Memory B cell (primary cell): ENCODE measurements at regions not wholly inside any gene's neighbourhood (a gene's known extent, or its start where the extent isn't known, plus 50 kb on each side); places are given as distances from the start of the nearest gene placed in this dataset.
"Not testable (repeated sequence)": the region's sequence is repeated elsewhere in the genome, so short reads cannot be mapped to it uniquely, and the experiment has no call there.

ENCODE experiments used
- ATAC-seq: fragments of 150-1000 bp; cut with Tn5 transposase; 2 replicates; pipeline ENCODE4 v1.10.0; 2021; ENCODE audit warnings: low read depth, mild to moderate bottlenecking, moderate library complexity
- DNase-seq, 2 donors: peaks; one replicate each; pipeline ENCODE4 v3.0.0; 2022; ENCODE audit warnings: low spot score in 2 of 2
- H3K27ac Mint-ChIP-seq: one replicate; pipeline ENCODE4 v1.8.0; 2022; ENCODE audit warnings: mild to moderate bottlenecking, moderate library complexity, mixed read lengths
- H3K27me3 Mint-ChIP-seq: one replicate; pipeline ENCODE4 v1.8.0; 2022; ENCODE audit warnings: mixed read lengths
- H3K36me3 Mint-ChIP-seq: one replicate; pipeline ENCODE4 v1.8.0; 2022; ENCODE audit warnings: mild to moderate bottlenecking, mixed read lengths
- H3K4me1 Mint-ChIP-seq: one replicate; pipeline ENCODE4 v1.8.0; 2022; ENCODE audit warnings: mixed read lengths
- H3K4me3 Mint-ChIP-seq: one replicate; pipeline ENCODE4 v1.8.0; 2022; ENCODE audit warnings: mild to moderate bottlenecking, moderate library complexity, mixed read lengths
- H3K9me3 Mint-ChIP-seq: one replicate; pipeline ENCODE4 v1.8.0; 2022; ENCODE audit warnings: mixed read lengths

DNA sequence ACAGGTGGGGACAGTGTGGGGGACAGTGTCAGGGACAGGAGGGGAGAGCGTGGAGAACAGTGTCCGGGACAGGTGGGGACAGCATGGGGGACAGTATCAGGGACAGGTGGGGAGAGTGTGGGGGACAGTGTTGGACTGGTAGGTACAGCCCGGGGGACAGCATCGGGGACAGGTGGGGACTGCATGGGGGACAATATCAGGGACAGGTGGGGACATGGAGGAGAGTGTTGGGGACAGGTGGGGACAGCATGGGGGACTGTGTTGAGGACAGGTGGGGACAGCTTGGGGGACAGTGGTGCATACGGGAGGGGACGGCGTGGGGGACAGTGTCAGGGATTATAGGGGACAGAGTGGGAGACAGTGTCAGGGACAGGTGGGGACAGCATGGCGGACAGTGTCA, 212.3 kb downstream of the TMEM121 start:
- Mint-ChIP-seq H3K9me3 (no peaks in the 10 kb centered on the region), H3K4me3 (no peak overlapping the region), H3K4me1 (peaks cover 20% of the 10 kb centered on the region), H3K27me3 (no peaks in the 10 kb centered on the region), H3K27ac (peak overlapping the region; percentile 84), H3K36me3 (peaks cover 21% of the 10 kb centered on the region)
- ATAC-seq: no peak
- DNase-seq: no peak

DNA sequence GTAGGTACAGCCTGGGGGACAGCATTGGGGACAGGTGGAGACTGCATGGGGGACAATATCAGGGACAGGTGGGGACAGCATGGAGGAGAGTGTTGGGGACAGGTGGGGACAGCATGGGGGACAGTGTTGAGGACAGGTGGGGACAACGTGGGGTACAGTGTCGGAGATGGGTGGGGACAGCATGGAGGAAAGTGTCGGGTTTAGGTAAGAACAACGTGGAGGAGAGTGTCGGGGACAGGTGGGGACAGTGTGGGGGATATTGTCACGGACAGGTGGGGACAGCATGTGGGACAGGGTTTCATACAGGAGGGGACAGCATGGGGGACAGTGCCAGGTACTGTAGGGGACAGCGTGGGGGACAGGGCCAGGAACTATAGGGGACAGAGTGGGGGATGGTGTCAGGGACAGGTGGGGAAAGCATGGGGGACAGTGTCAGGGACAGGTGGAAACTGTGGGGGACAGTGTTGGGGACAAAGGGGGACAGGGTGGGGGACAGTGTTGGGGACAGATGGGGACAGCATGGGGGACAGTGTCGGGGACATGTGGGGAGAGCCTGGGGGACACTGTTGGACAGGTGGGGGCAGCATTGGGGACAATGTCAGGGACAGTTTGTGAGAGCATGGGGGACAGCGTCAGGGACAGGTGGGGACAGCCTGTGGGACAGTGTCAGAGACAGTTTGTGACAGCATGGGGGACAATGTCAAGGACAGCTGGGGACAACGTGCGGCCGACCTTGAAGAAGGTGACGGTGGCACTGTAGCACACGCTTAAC, 213.1 kb downstream of the TMEM121 start:
- H3K27me3 Mint-ChIP-seq: no peaks in the 10 kb centered on the region
- H3K4me3 Mint-ChIP-seq: peak overlapping the region; percentile 21
- peak overlapping the region; percentile 74 for H3K27ac Mint-ChIP-seq
- DNase-seq (no peak), ATAC-seq (no peak)
- H3K4me1 Mint-ChIP-seq: peaks cover 20% of the 10 kb centered on the region
- no peaks in the 10 kb centered on the region for H3K9me3 Mint-ChIP-seq
- peaks cover 23% of the 10 kb centered on the region for H3K36me3 Mint-ChIP-seq

DNA sequence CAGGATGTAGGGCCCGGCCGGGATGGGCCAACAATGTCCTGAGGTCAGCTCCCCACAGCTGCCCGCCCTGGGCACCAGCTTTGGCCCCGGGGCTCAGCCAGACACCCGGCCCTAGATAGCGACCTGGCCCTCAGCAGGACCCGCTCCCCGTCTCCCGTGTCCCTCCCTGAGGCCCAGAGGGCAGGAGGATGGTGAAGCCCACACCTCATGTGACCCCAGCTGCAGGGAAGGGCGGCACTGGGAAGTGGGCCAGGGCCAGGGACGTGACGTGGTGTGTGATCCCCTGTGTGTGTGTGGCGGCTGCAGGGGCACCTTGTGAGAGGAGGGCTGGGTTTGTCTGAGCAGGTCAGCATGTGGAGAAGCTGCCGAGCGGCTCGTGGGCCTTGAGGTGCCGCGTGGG, 213.9 kb downstream of the TMEM121 start:
- not testable (repeated sequence) for DNase-seq, H3K9me3 Mint-ChIP-seq, H3K4me3 Mint-ChIP-seq, H3K27me3 Mint-ChIP-seq, ATAC-seq
- Mint-ChIP-seq H3K27ac (peak overlapping the region; percentile 74), H3K4me1 (peaks cover 20% of the 10 kb centered on the region), H3K36me3 (peaks cover 23% of the 10 kb centered on the region)

DNA sequence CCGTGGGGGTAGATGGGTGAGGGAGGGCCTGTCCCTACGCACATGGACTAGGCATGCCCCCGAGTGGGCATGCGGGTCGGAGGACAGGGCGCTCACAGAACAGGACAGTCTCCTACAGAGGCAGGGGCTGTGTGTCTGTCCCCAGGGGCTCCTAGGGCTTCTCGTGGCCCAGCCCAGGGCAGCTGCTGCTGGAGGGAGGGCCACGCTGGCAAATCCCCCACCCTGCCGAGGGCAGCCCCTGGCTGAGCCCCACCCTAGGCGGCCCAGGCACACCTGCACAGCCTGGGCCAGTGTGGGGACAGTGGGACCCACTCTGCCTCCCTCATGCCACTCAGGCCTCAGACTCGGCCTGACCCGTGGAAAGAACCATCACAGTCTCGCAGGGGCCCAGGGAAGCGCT, 214.6 kb downstream of the TMEM121 start:
- peaks cover 25% of the 10 kb centered on the region for H3K4me1 Mint-ChIP-seq
- not testable (repeated sequence) for H3K9me3 Mint-ChIP-seq, H3K4me3 Mint-ChIP-seq, H3K27ac Mint-ChIP-seq, ATAC-seq, H3K27me3 Mint-ChIP-seq, DNase-seq
- peaks cover 29% of the 10 kb centered on the region for H3K36me3 Mint-ChIP-seq

DNA sequence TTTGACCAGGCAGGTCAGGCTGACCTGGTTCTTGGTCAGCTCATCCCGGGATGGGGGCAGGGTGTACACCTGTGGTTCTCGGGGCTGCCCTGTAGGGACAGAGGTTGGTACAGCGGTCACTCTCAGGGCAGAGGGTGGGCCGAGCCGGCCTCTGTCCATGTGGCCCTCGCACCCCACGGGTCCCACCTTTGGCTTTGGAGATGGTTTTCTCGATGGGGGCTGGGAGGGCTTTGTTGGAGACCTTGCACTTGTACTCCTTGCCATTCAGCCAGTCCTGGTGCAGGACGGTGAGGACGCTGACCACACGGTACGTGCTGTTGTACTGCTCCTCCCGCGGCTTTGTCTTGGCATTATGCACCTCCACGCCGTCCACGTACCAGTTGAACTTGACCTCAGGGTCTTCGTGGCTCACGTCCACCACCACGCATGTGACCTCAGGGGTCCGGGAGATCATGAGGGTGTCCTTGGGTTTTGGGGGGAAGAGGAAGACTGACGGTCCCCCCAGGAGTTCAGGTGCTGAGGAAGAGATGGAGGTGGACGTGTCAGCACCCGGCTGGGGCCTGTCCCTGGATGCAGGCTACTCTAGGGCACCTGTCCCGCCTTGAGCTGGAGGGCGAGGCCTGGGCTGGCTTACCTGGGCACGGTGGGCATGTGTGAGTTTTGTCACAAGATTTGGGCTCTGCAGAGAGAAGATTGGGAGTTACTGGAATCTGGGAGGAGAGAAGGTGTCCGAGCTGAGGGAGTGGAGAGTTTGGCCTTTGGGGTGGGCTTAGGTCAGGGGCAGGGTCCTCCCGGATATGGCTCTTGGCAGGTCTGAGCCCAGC, 215.5 kb downstream of the TMEM121 start:
- not testable (repeated sequence) for H3K27me3 Mint-ChIP-seq, H3K9me3 Mint-ChIP-seq, DNase-seq, H3K27ac Mint-ChIP-seq, ATAC-seq
- peaks cover 30% of the 10 kb centered on the region for H3K4me1 Mint-ChIP-seq
- H3K36me3 Mint-ChIP-seq: peaks cover 37% of the 10 kb centered on the region
- H3K4me3 Mint-ChIP-seq: peak overlapping the region; percentile 79

DNA sequence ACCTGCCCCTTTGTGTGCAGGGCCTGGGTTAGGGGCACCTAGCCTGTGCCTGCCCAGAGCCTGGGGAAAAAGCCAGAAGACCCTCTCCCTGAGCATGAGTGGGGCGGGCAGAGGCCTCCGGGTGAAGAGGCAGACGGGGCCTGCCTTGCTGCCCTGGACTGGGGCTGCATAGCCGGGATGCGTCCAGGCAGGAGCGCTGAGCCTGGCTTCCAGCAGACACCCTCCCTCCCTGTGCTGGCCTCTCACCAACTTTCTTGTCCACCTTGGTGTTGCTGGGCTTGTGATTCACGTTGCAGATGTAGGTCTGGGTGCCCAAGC, 216.1 kb downstream of the TMEM121 start:
- Mint-ChIP-seq H3K4me3 (peak overlapping the region; percentile 79), H3K9me3 (no peaks in the 10 kb centered on the region), H3K4me1 (peaks cover 30% of the 10 kb centered on the region), H3K36me3 (peaks cover 42% of the 10 kb centered on the region), H3K27ac (no peak overlapping the region), H3K27me3 (no peaks in the 10 kb centered on the region)
- ATAC-seq (no peak), DNase-seq (no peak)

DNA sequence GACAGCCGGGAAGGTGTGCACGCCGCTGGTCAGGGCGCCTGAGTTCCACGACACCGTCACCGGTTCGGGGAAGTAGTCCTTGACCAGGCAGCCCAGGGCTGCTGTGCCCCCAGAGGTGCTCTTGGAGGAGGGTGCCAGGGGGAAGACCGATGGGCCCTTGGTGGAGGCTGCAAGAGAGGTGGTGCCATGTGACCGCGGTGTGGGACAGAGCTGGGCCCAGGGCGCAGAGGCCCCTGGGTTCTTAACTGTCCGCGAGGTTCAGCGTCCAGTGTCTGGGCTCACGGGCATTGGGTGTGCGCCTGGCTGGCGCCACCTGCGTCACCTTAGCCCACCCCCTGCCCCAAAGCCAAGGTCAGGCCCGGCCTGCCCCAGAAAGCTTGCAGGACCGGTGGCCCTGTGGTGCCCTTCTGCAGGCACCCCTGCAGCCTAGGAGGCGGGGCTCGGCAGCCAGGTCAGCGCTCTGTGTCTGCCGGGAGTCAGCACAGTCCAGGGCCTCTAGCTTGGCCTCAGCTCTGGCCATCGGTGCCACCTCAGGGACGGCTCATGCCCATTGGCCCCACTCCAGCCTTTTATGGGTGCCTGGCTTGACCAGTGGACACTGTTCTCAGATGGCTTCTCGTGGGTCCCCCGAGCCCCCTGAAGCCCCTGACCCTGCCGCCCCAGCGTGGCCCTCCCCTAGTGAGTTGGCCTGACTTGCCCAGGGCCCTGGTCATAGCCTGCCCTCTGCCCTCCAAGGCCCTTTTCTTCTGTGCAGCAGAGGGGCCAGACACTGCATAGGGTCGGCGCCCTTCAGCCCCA, 216.7 kb downstream of the TMEM121 start:
- DNase-seq: not testable (repeated sequence)
- Mint-ChIP-seq H3K4me1 (peaks cover 28% of the 10 kb centered on the region), H3K4me3 (peak overlapping the region; percentile 79)

DNA sequence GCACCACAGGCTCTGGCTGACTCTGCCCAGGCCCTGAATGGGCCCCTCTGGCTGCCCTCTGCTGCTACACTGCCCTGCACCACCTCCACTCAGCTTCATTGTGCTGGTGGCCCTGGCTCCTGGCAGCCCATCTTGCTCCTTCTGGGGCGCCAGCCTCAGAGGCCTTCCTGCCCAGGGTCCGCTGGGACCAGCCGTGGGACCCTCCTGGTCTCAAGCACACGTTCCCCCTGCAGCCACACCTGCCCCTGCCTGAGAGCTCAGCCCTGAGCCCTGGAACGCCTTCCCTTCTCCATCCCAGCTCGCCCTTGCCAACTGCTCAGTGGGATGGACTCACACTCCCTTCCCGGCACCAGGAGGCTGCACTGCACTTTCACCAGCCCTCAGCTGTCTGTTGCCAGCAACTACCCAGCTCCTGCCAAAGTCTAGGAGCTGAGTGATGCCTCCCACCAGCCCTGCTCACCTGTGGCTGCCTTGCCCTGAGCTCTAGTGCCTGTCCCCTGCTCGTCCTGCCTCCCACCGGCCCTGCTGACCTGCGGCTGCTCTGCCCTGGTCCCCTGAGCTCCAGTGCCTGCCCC, 217.9 kb downstream of the TMEM121 start:
- peaks cover 34% of the 10 kb centered on the region for H3K36me3 Mint-ChIP-seq
- not testable (repeated sequence) for H3K9me3 Mint-ChIP-seq
- H3K27ac Mint-ChIP-seq: peak overlapping the region; percentile 47

More for the DNA sequence above, 216.7 kb downstream of the TMEM121 start:
- peaks cover 44% of the 10 kb centered on the region for H3K36me3 Mint-ChIP-seq
- H3K27me3 Mint-ChIP-seq, ATAC-seq, H3K9me3 Mint-ChIP-seq, H3K27ac Mint-ChIP-seq: not testable (repeated sequence)

DNA sequence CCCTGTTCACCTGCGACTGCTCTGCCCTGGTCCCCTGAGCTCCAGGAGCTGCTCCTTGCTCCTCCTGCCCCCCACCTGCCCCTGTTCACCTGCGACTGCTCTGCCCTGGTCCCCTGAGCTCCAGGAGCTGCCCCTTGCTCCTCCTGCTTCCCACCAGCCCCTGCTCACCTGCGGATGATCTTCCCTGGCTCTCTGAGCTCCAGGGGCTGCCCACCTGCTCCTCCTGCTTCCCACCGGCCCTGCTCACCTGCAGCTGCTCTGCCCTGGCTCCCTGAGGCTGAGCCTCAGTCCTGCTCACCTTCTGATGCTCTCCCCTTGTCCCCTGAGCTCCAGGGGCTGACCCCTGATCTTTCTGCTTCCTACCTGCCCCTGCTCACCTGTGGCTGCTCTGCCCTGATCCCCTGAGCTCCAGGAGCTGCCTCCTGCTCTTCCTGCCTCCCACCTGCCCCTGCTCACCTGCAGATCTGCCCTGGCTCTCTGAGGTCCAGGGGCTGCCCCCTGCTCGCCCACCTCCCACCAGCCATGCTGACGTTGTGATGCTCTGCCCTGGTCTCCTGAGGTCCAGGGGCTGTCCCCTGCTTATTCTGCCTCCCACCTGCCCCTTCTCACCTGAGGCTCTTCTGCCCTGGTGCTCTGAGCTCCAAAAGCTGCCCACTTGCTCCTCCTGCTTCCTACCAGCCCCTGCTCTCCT, 219.2 kb downstream of the TMEM121 start:
- peak overlapping the region; percentile 98 for H3K4me3 Mint-ChIP-seq
- no peak for DNase-seq

More for the DNA sequence above, 217.9 kb downstream of the TMEM121 start:
- H3K4me3 Mint-ChIP-seq: peak overlapping the region; percentile 87
- DNase-seq, ATAC-seq, H3K27me3 Mint-ChIP-seq: not testable (repeated sequence)
- H3K4me1 Mint-ChIP-seq: peaks cover 34% of the 10 kb centered on the region

DNA sequence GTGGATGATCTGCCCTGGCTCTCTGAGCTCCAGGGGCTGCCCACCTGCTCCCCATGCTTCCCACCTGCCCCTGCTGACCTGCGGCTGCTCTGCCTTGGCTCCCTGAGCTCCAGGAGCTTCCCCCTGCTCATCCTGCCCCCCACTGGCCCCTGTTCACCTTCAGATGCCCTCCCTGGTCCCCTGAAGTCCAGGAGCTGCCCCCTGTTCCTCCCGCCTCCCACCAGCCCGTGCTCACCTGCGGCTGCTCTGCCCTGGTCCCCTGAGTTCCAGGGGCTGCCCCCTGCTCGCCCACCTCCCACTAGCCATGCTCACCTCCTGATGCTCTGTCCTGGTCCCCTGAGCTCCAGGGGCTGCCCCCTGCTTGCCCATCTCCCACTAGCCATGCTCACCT, 219.7 kb downstream of the TMEM121 start:
- Mint-ChIP-seq H3K27ac (peak overlapping the region; percentile 96), H3K9me3 (no peaks in the 10 kb centered on the region), H3K4me1 (peaks cover 33% of the 10 kb centered on the region), H3K36me3 (peaks cover 29% of the 10 kb centered on the region), H3K4me3 (peak overlapping the region; percentile 98), H3K27me3 (no peaks in the 10 kb centered on the region)
- ATAC-seq: no peak
- no peak for DNase-seq

More for the DNA sequence above, 219.2 kb downstream of the TMEM121 start:
- Mint-ChIP-seq H3K27me3 (no peaks in the 10 kb centered on the region), H3K27ac (peak overlapping the region; percentile 86), H3K36me3 (peaks cover 29% of the 10 kb centered on the region), H3K9me3 (no peaks in the 10 kb centered on the region), H3K4me1 (peaks cover 33% of the 10 kb centered on the region)
- no peak for ATAC-seq

DNA sequence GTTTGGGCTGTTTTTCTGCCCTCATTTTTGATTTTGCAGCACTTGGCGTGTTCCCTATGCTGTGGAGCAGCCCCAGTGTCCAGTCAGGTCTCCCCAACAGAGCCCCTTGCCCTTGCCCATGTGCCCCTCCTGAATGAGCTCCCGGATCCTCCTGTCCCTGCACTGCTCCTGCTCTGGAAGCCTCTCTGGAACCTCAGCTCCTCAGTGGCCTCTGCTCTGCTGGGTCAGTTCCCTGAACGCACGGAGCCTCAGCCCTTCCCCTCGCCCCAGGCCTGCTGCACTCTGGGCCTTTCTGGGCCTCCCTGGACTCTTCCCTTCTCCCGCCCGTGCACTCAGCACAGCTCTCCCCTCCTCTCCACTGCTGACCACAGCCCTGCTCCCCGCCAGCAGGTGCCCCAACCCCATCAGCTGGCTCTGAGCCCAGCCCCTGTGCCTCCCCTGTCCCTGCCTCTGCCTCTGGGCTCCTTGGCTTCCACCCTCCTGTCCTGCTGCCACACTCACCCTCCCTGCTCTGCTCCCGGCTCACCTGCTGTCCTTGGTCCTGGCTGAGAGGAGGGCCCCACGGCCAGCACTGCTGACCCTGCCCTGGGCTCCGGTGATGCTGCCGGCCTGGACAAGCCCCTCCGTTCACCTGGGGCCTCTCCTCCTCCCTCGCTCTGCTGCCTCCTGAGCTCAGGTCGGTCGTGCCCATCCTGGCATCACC, 220.6 kb downstream of the TMEM121 start:
- peaks cover 29% of the 10 kb centered on the region for H3K36me3 Mint-ChIP-seq
- peak overlapping the region; percentile 98 for H3K4me3 Mint-ChIP-seq

DNA sequence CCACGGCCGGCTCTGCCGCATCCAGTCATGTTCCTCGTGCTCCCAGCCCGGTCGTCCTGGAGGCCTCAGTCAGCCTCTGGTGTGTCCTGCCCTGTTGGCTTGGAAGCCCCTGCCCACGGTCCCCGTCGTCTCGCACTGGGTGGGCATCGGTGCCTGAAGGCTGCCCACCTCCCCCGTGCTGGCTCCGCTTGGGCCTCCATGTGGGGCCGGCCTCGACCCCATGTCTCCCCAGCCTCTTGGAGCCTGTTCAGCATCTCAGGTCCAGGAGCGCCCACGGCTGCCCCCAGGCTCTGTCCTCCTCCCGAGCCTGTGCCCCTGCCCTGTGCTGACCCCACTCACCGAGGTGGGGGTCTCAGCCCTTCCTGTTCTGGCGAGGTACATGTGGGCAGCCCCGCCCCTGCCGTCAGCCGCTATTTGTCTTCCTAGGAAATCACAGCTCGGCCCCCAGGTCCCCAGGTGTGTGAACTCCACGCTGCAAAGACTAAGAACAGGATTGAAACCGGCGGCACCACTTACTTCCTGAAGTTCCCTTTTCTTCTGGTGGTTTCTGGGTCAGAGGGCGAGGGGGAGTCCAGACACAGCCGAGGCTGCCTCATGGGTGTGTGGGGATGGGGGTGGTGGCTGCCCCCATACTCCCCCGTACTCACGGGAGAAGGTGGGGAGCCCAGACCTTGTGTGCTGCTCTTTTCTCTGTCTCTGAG, 221.3 kb downstream of the TMEM121 start:
- not testable (repeated sequence) for DNase-seq, H3K27me3 Mint-ChIP-seq, H3K9me3 Mint-ChIP-seq
- peak overlapping the region; percentile 98 for H3K4me3 Mint-ChIP-seq
- peak overlapping the region; percentile 96 for H3K27ac Mint-ChIP-seq
- ATAC-seq: peak; percentile 82
- H3K4me1 Mint-ChIP-seq: peaks cover 28% of the 10 kb centered on the region
- peaks cover 25% of the 10 kb centered on the region for H3K36me3 Mint-ChIP-seq

More for the DNA sequence above, 220.6 kb downstream of the TMEM121 start:
- peak; percentile 16 for ATAC-seq
- H3K9me3 Mint-ChIP-seq, DNase-seq, H3K27me3 Mint-ChIP-seq: not testable (repeated sequence)
- Mint-ChIP-seq H3K4me1 (peaks cover 31% of the 10 kb centered on the region), H3K27ac (peak overlapping the region; percentile 96)
